Activated CD8-positive, alpha-beta memory T cell treated with anti-CD3 and anti-CD28 coated beads, Interleukin-2, amount 50 U/mL, for 1 hour (primary cell): ENCODE measurements at regions not wholly inside any gene's neighbourhood (a gene's known extent, or its start where the extent isn't known, plus 50 kb on each side); places are given as distances from the start of the nearest gene placed in this dataset.

ENCODE experiments used
- DNase-seq: peaks from one replicate; pipeline ENCODE4 v3.0.0-alpha.2; 2020; ENCODE audit errors: extremely low read depth

DNA sequence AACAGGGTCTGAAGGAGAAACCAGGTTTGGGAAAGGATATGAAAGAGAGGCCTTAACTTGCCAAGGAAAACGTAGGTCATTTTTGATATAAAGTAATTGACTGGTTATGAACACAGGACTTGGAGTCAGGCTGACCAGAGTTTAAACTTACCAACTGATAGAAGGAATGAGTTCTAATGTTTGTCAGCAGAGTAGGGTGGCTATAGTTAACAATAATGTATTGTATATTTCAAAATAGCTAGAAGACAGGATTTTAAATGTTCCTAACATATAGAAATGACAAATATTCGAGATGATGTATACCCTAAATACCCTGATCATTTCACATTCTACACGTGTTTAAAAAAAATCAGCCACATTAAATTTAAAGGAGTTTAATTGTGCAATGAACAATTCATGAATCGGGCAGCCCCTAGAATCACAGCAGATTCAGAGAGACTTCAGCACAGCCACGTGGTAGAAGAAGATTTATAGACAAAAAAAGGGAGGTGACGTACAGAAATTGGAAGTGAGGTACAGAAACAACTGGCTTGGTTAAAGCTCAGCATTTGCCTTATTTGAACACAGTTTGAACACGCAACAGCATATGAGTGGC, 52.5 kb upstream of the PLEKHG7 start:
- DNase-seq, result no peak

DNA sequence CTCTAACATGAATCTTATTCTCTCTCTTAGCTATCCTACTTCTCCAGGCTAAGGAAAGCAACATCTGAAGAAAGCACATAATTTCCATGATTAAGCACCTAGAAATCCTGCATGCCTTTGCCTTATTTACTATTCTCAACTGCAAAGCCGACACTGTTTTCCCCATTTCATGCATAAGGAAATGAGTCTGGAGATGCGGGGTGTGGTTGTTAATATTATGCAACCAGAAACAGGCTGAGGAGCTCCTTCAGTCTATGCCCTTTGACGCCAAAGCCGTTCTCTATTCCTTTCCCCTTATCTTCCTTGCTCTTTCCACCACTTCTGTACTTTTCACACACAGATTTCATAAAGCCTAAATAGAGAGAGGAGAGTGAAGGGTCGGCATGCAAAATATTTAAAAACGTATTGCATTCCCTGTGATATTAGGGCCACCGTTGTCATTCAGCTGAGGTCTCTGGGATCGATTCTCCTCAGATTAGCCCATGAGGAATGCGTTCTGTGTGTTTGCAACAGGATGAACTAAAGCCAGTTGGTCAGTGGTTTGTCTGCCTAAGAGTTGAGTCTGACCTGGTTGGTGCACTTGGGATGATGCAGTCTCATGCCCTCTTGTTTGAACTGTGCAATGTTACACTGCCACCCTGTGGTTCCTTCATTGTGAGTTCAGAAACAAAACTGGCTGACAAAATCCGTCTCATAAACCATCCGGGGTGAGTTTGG, 53.1 kb upstream of the PLEKHG7 start:
- DNase-seq, result peak; percentile 50

DNA sequence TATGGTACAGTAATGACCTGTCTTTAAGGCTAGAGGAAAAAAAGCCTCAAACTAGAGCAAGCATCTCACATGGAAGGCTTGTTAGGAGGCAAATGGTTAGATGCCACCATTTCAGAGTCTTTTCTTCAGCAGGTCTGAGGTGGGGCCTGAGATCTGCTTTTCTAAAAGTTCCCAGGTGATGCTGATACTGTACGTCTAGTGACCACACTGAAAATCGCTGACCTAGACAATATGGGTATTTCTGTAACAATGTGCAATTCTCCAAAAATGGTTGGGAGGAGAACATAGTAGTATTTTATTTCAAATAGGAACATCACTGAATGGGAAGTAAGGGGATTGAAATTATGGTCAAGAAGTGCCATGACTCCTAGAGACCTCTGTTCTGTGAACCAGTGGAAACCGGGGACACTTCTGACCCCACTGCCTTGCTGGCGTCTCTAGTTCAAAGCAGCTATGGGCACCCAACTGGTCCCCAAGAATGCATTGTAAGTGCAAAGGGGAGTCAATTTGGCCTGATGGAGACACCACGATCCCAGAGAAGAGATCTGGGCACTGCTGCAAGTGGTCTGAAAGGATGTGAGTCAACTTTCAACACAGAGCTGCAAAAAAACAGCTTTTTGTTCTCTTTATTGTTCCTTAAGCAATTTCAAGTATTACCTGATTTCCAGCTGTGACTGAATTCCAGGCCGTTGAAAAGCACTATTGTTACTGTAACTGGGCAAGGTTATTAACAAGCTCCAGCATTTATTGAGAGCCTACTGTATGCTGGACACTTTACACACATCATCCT, 54.4 kb upstream of the PLEKHG7 start:
- no peak for DNase-seq

DNA sequence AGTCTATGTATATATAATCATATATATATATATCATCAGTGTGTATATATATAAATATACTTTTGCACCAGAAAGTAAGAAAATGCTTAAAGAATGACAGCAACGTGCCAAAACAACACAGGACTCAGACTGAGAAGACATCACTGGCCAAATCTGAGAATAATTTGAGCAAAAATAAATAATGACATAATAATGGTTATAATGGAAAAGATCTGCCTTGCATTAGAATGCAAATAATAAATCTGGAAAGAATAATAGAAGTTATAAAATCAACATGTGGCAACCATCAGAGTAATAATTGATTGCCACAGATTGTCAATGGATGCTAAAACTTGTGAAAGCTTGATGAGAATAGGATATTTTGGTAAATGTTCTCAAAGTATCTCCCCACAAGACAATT, 61.5 kb upstream of the PLEKHG7 start:
- DNase-seq, result no peak

DNA sequence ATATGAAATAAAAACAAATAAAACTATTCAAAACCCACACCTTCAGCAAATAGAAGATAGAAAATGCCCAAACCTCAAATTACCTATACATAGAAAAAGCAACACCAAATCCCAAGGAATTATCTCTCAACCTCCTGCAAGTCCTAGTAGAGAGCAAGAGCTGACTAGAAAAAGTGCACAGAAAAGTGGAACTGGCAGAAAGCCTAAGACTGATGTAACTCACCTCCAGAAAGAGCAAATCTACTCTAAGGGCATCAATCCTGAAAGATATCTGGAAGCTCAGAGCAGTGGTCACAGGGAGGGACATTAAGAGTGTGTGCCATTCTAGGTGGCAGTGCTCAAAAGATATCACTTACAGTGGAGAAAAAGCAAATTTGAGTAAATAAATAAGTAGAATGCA, 62.1 kb upstream of the PLEKHG7 start:
- no peak for DNase-seq

DNA sequence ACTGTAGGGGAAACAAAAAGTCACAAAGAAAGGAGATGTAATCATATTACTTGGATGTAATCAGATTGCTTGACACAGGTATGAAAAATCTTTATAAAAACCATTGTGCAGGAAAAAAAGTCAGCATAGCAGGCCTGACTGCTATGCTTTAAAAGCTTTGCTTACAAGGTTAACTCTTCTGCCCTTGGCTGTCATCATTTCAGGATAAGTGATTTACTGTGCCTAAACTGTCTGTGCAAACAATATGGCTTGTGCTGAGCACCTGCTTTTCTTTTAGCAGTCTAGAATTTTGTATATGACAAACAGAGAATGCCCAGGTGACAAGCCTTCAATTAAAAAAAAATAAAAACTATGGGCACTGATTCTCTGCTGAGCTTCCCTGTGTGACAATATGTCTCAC, 63.8 kb upstream of the PLEKHG7 start:
- no peak for DNase-seq

DNA sequence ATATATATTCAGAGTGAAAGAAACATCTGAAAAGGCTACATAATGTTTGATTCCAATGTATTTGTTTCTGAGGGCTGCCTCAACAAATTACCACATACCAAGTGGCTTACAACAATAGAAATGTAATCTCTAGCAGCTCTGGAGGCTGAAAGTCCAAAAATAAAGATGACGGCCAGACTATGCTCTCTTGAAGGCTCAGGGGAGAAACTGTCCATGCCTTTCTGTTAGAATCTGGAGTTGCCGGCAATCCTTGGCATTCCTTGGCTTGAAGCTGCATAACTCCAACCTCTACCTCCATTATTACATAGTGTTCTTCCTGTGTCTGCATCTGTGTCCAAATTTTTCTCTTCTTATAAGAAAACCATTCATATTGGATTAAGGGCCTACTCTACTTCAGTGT, 68.1 kb upstream of the PLEKHG7 start:
- no peak for DNase-seq

DNA sequence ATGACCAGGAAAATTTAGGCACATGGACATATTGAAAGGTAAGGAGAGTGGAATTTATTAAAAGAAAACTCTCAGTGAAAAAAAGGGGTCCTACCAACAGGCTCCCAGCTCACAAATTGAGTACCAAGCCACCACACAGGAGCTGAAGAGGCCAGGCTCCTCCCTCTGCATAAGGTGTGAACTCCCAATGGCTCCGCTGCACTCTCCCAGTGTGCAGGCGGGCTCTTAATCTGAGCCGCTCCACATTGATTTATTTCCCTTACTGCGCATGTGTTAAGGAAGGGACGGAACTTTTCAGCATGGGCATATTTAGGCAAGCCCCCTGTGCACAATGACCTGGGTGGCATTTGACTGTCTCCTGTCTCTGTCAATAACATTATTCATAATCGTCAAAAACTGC, 68.6 kb upstream of the PLEKHG7 start:
- DNase-seq, result no peak

DNA sequence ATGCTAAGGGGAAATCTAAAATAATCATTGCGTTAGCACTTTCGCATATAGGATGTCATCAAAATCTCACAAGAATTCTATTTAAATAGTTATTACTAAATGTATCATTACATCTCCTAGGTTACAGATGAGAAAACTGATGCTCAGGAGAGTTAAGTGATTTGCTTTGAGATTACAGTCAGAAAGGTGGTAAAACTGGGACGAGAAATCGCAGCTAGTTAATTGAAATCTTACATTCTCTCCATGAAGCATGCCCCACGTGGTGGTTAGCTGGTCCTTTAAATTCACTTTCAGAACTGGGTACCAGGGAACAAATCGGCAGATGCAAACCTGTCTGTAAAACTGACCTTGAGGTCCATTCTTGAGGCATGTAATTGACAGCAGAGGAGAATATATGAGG, 71.8 kb upstream of the PLEKHG7 start:
- DNase-seq, result no peak

DNA sequence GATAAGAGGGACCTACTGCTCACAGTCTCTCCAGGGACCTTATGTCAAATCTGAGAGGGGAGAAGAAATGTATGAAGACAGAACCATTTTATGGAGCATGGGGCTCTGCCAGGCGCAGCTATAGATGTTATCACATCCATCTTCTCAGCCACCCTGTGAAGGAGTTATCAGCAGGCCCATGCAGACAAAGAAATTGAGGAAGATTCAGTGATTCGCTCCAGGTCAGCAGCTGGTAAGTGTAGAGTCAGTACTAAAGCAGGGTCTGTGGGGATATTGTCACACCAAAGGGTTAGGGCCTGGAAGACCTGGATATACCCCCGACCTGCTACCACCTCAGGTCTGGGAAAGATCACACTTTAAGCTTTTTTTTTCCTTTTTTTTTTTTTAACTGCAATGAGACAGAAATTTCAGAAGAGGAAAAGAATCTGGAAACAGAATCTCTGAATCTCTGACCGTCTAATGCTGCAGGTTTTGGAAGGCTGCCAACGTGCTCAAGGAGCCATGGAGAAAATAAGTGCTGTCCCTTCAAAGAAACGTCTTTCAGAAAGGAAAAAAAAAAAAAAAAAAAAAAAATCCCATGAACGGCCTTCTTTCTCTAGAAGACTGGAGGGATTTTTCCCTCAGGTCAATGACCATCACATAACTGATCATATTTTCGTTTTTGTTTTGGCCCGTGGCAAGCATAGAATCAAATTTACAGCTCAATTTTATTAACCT, 73.3 kb upstream of the PLEKHG7 start:
- no peak for DNase-seq

DNA sequence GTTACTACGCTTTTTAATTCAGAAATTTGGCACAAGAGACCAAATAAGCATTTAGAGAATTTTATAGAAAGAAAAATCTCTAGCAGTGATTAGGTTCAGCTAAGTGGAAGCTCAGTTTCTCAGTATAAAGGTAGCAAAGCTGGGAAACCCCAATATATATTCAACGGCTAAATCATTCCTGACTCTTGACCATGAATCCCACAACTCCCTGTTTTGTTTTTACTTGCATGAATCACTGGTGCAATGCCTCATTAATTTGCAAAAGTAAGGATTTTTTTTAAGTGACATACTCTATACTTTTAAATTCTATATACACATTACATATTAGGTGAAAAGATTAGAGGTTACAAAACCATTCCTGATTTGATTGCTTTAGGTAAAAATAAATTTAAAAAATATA, 74.3 kb upstream of the PLEKHG7 start:
- DNase-seq, result no peak

DNA sequence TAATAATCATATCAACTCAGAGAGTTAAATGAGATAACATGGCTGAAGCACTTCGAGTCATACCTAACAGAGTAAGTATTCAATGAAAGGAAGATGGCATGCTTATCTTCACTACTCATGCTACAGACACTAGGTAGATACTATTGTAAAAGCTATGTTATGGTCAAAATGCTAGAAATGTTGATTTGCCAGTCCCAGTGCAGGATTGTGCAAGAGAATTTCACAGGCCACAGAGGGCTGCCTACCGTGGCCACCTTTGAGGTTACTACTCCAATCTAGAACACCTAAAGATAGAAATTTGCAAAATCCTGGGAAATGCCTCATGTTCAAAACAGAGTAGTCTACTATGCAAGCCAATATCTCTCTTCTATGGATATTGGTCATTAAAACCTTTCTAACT, 75.3 kb upstream of the PLEKHG7 start:
- DNase-seq, result no peak

DNA sequence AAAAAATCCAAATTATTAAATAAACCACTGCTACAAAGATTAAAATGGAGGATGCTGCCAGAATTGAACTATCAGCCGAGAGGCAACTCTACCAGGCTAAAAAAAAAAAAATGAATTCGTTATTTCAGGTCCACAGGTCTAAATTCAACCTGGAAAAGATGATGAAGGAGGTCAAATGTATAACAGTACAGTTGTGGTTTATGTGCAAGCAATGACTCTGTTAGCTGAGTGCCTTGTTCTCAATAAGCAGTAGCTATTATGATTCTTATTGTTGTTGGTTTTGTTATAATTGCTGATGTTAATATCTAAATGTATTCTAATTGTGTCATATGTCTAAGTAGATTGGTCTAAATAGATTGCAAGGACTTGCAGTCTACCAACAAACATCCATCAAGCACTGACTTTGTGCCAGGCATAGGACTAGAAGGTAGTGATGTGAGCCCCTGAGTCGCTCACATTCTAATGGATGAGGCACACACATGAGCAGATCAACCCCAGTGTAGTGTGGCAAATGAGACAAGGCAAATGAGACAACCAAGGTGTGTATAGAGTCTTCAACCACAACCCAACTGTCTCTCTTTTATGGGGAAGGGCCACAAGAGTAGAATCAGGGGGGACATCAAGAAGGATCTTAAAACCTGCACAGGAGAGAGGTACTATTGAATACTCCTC, 77.0 kb upstream of the PLEKHG7 start:
- no peak for DNase-seq

DNA sequence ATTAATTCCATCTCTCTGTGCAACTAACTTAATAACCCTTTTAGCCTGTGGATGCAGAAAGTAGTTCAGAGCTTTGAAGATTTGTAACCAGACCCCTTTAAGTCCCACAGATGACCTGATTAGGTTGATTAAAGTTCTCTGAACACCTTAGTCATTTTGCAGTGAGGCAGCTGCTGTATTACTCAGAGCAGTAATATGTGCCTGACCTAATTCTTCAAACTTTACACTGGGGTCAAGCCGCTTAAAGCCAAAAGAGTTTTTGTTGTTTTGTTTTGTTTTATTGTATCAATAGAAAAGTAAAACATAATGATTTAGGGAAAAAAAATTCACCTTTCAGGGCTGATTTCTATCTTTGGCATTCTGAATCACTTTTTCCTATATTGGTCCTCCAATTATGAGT, 78.6 kb upstream of the PLEKHG7 start:
- no peak for DNase-seq

DNA sequence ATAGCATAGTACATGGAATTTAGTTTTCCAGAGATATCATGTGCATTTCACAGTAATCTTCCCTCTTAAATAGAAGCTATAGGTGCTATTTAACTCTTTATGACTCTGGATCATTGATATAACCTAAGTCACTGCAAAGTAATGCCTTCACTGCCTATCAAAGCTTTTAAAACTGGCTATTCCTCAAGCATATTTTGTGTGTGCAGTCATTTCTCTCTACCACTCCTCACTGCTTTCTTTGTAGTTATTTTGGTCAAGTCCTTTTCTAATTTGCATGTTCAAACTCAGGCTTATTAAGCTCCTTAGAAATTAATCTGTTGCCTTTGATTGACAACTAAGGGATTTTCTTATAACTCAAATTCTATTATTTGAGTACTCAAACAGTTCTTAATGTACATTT, 79.4 kb upstream of the PLEKHG7 start:
- no peak for DNase-seq

DNA sequence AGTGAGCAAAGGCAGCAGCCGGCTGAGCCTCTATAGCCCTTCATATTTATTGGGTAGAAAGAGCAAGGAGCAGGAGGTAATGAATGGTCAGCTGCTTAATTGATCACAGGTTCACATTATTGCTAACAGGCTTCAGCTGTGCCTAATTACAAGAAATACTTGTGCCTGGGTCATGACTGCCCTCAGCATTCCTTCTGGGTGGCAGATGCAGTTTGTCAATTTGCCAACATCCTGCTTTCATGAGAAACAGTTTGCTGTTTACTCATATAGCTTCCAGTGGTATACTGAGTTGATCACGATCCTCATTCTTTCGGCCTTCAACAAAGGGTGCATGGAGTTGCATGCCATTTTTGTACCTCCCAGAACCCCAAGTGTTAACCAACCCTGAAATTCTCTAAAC, 81.0 kb upstream of the PLEKHG7 start:
- DNase-seq, result no peak

DNA sequence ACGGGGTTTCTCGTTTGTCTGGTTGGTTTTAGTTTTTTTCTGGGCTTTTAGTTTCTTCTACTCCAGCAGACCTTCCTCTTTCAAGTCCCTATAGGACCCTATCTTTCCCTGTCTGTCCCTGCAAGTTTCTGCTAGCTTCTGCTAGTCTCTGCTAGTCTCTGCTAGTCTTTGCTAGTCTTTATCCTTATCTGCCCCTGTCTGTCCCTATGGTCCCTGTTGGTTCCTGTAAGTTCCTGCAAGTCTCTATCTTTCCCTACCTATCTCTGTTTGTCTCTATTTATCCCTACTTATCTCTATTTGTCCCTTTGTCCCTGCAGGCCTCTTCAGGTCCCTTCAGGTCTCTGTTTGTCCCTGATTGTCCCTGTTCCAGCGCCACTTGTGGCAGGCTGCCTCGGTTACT, 81.5 kb upstream of the PLEKHG7 start:
- no peak for DNase-seq

DNA sequence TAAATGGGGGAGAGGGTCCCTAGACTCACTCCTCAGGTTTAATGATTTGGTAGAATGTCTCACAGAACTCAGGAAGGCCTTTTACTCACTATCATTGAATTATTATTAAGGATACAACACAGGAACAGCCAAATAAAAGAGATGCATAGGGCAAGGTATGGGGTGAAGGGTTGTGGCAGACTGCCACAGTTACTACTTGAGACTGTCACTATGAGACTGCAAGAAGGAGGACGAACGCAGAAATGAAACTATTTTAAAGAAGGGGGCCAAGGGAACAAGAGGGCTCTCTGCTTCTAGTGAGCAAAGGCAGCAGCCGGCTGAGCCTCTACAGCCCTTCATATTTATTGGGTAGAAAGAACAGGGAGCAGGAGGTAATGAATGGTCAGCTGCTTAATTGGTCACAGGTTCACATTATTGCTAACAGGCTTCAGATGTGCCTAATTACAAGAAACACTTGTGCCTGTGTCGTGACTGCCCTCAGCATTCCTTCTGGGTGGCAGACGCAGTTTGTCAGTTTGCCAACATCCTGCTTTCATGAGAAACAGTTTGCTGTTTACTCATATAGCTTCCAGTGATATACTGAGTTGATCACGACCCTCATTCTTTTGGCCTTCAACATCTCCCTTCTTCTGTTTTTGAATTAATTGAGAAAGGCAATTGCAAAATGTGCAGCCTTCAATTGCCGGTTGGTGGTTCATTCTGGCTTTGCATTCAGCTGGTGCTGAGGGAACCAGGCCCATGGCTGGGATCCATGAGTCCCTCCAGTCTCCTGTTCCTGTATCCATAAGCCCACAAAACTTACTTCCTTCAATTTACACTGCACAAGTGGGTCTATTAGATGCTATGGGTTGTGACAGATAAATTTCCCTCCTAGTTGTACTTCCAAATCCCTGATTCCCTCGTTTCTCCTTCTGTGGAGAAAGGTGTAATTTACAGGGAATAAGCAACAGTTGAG, 82.8 kb upstream of the PLEKHG7 start:
- DNase-seq, result no peak

DNA sequence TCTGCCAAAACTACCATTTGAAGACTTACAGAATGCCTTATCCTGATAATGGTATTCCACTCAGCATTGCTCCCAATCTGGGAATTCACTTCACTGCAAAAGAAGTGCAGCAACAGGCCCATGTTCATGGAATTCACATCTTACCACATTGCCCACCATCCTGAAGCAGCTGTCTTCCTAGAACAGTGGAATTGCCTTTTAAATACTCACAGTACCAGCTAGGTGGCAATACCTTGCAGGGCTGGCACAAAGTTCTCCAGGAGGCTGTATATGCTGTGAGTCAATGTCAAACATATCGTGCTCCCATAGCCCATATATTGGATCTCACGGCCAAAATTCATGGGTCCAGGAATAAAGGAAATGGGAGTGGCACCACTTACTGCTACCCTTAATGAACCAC, 83.8 kb upstream of the PLEKHG7 start:
- DNase-seq, result no peak

DNA sequence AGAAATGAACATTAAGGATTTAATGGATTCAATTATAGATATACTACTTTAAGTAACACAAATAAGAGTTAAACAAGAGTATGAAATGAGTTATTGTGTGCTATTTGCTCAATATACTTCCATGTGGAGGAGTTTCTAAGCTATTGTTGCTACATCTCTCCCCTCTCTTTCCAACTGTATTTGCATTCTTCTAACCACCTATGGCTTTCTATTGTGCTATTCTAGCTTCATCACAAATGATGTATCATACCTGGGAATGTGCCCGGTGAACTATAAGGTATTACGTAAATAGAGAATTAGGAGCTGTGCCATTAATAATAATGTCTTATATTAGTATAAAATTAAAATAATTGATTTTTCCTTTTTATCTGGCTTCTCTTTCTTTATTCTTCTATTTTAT, 87.1 kb upstream of the PLEKHG7 start:
- DNase-seq, result no peak

DNA sequence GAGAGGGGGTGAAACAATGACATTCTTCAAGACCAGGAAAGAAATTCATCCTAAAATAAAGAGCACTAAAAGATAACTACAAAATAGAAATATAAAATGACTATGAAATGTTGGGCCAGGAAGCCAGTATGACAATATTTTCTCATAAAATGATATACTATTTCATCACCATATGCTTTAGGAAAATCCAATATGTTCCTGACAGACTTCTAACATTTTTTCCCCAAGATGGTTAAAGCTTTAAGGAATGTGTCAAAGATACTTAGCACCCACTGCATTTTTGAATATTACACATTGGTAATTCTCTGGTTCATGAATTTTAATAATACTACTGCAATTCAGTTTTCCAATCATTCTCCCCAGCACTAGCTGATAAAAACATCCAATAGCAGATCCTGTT, 87.7 kb upstream of the PLEKHG7 start:
- no peak for DNase-seq
